PC-9 (cell line): ENCODE measurements at regions not wholly inside any gene's neighbourhood (a gene's known extent, or its start where the extent isn't known, plus 50 kb on each side); places are given as distances from the start of the nearest gene placed in this dataset.

ENCODE experiments used
- BruUV-seq: library from RNA; stranded (reverse); fragments of 400-500 nt; replicated peaks from 2 replicates; lab custom pipeline; 2021; lab: Mats Ljungman, UMichigan
- CTCF ChIA-PET: fragments of 300-600 bp; sonication (Branson Sonifier 250); formaldehyde crosslinking; loops from one replicate; lab custom pipeline; 2022; ENCODE audit warnings: antibody characterized with exemption; lab: Charles Lee
- POLR2A ChIA-PET: fragments of 300-600 bp; sonication (Branson Sonifier 250); formaldehyde crosslinking; loops from one replicate; lab custom pipeline; 2022; ENCODE audit warnings: antibody characterized with exemption; ENCODE audit not compliant: unreplicated experiment; lab: Charles Lee
- DNase-seq, 2 experiments: peaks; one replicate each; pipeline versions ENCODE4 v3.0.0 to v3.0.0-alpha.2; 2015 to 2022; ENCODE audit warnings: mixed read lengths in 1 of 2
- H2AFZ ChIP-seq: fragments of 200-600 bp; sonication (generic); 2 replicates; pipeline ENCODE4 v1.8.1; 2017; ENCODE audit warnings: antibody characterized with exemption
- H3F3A ChIP-seq: fragments of 200-600 bp; sonication (generic); 2 replicates; pipeline ENCODE4 v1.8.1; 2017; ENCODE audit warnings: antibody characterized with exemption, mild to moderate bottlenecking, low read depth; ENCODE audit not compliant: insufficient read depth
- H3K27ac ChIP-seq: fragments of 200-600 bp; sonication (generic); 2 replicates; pipeline ENCODE4 v1.6.1; 2016; ENCODE audit warnings: mixed run types
- H3K27me3 ChIP-seq: fragments of 200-600 bp; sonication (generic); 2 replicates; pipeline ENCODE4 v1.6.1; 2016; ENCODE audit warnings: low read depth, mixed run types; ENCODE audit not compliant: insufficient read depth
- H3K36me3 ChIP-seq: fragments of 200-600 bp; sonication (generic); 2 replicates; pipeline ENCODE4 v1.6.1; 2016; ENCODE audit warnings: low read depth, mixed run types
- H3K4me1 ChIP-seq: fragments of 200-600 bp; sonication (generic); replicated peaks from 2 replicates; pipeline ENCODE4 v1.6.1; 2016; ENCODE audit warnings: mixed run types; ENCODE audit not compliant: insufficient read depth
- H3K4me2 ChIP-seq: fragments of 200-600 bp; sonication (generic); 2 replicates; pipeline ENCODE4 v1.6.1; 2017; ENCODE audit warnings: mixed run types
- H3K4me3 ChIP-seq: fragments of 200-600 bp; sonication (generic); 2 replicates; pipeline ENCODE4 v1.6.1; 2016; ENCODE audit warnings: mixed run types
- H3K79me2 ChIP-seq: fragments of 200-600 bp; sonication (generic); 2 replicates; pipeline ENCODE4 v1.6.1; 2017; ENCODE audit warnings: low read depth, mixed run types
- H3K9me2 ChIP-seq: fragments of 200-600 bp; sonication (generic); 2 replicates; pipeline ENCODE4 v1.8.1; 2017; ENCODE audit warnings: mild to moderate bottlenecking; ENCODE audit not compliant: insufficient read depth
- H3K9me3 ChIP-seq: fragments of 200-600 bp; sonication (generic); 2 replicates; pipeline ENCODE4 v1.8.1; 2016; ENCODE audit warnings: low read depth; ENCODE audit not compliant: insufficient read depth
- H4K20me1 ChIP-seq: fragments of 200-600 bp; sonication (generic); 2 replicates; pipeline ENCODE4 v1.8.1; 2017; ENCODE audit not compliant: insufficient read depth
- CTCF ChIP-seq: fragments of 200-600 bp; sonication (generic); conservative IDR thresholded peaks from 2 replicates; pipeline ENCODE4 v1.6.1; 2017; ENCODE audit warnings: mixed run types, antibody characterized with exemption, mild to moderate bottlenecking, moderate library complexity
- EZH2 ChIP-seq: fragments of 200-600 bp; sonication (generic); IDR thresholded peaks from 2 replicates; pipeline ENCODE4 v1.8.0; 2017; ENCODE audit warnings: antibody characterized with exemption, low read depth
- intact Hi-C: fragments of 100-400 bp; cut with micrococcal nuclease; formaldehyde crosslinking; loops from one replicate; pipeline ENCODE4 v1.10.0; 2022; ENCODE audit not compliant: unreplicated experiment

- Histone ChIP-seq H4K20me1 (no peaks in the 10 kb centered on the region), H3K27me3 (no peaks in the 10 kb centered on the region), H3K4me1 (no peaks in the 10 kb centered on the region), H3K27ac (no peak overlapping the region), H3K36me3 (no peaks in the 10 kb centered on the region), H3K4me3 (no peak overlapping the region), H3F3A (no peaks in the 10 kb centered on the region), H3K4me2 (no peak overlapping the region), H2AFZ (no peak overlapping the region), H3K9me2 (no peaks in the 10 kb centered on the region), H3K79me2 (no peaks in the 10 kb centered on the region), H3K9me3 (no peaks in the 10 kb centered on the region)
- DNase-seq = no peak
- no TSS peak for BruUV-seq
- ChIA-PET POLR2A (no interaction called here), CTCF (no interaction called here)
- intact Hi-C loops = no loop called here
- TF ChIP-seq CTCF (no peak), EZH2 (no peak)
Measured at GRCh38 chr21:23986214-23986613, 1621.1 kb downstream of the MRPL39 start.

- POLR2A ChIA-PET = no interaction called here
- no peaks in the 10 kb centered on the region for H3F3A ChIP-seq
- BruUV-seq = no TSS peak
- H3K4me3 ChIP-seq = no peak overlapping the region
- no peaks in the 10 kb centered on the region for H3K36me3 ChIP-seq
- no peaks in the 10 kb centered on the region for H4K20me1 ChIP-seq
- intact Hi-C loops = no loop called here
- no peaks in the 10 kb centered on the region for H3K9me3 ChIP-seq
- DNase-seq = no peak
- H3K79me2 ChIP-seq = no peaks in the 10 kb centered on the region
- CTCF ChIA-PET = no interaction called here
- H3K27ac ChIP-seq = no peak overlapping the region
- no peak for TF ChIP-seq EZH2
- H2AFZ ChIP-seq = no peak overlapping the region
- H3K9me2 ChIP-seq = no peaks in the 10 kb centered on the region
- no peaks in the 10 kb centered on the region for H3K4me1 ChIP-seq
- H3K4me2 ChIP-seq = no peak overlapping the region
- no peaks in the 10 kb centered on the region for H3K27me3 ChIP-seq
Measured at GRCh38 chr21:23982546-23982945, 1624.7 kb downstream of the MRPL39 start.

- H3K9me2 ChIP-seq = no peaks in the 10 kb centered on the region
- ChIA-PET CTCF (no interaction called here), POLR2A (no interaction called here)
- no peaks in the 10 kb centered on the region for H3K4me1 ChIP-seq
- H3K9me3 ChIP-seq = no peaks in the 10 kb centered on the region
- H3K4me3 ChIP-seq = no peak overlapping the region
- H3K27ac ChIP-seq = no peak overlapping the region
- H2AFZ ChIP-seq = no peak overlapping the region
- no peak for DNase-seq
- TF ChIP-seq EZH2 = no peak
- no peak for TF ChIP-seq CTCF
- no peak overlapping the region for H3K4me2 ChIP-seq
- intact Hi-C loops = no loop called here
- no peaks in the 10 kb centered on the region for H3K27me3 ChIP-seq
- no peaks in the 10 kb centered on the region for H3K79me2 ChIP-seq
- no TSS peak for BruUV-seq
- no peaks in the 10 kb centered on the region for H4K20me1 ChIP-seq
- H3K36me3 ChIP-seq = no peaks in the 10 kb centered on the region
- H3F3A ChIP-seq = no peaks in the 10 kb centered on the region
Measured at GRCh38 chr21:23977971-23978370, 1629.3 kb downstream of the MRPL39 start.
